Spleen (tissue), 7 donors: ENCODE measurements at regions not wholly inside any gene's neighbourhood (a gene's known extent, or its start where the extent isn't known, plus 50 kb on each side); places are given as distances from the start of the nearest gene placed in this dataset.

Experiments used
- POLR2A ChIP-seq, 3 donors: fragments of 450-650 bp; IDR thresholded peaks; one replicate each; pipeline ENCODE4 v1.5.1; 2017; ENCODE audit warnings: antibody characterized with exemption in 3 of 3, mild to moderate bottlenecking in 1 of 3
- TF ChIP-seq, protein P1 (sequence below), 11 experiments: fragments of 200-600 bp in 7 of 11; fragments of 450-650 bp in 4 of 11; sonication (generic) in 4 of 11; IDR thresholded peaks in 8 of 11; conservative IDR thresholded peaks in 3 of 11; 1 replicate in 7 of 11; 2 replicates in 4 of 11; pipeline versions ENCODE4 v1.4.0 to v1.8.0; 2016 to 2021; ENCODE audit warnings: antibody characterized with exemption in 11 of 11, inconsistent platforms in 4 of 11, mild to moderate bottlenecking in 1 of 11
- donor health status: DM: no; HTN: no; CAD: no; lungs with moderate emphysema.
- donor health status: DM: no; HTN: no; CAD: no.
- donor health status: DM: no; HTN: no; CAD: no.

- TF ChIP-seq POLR2A (IDR thresholded peaks at IDR 0.05), result no peak
- TF ChIP-seq, protein P1, sequence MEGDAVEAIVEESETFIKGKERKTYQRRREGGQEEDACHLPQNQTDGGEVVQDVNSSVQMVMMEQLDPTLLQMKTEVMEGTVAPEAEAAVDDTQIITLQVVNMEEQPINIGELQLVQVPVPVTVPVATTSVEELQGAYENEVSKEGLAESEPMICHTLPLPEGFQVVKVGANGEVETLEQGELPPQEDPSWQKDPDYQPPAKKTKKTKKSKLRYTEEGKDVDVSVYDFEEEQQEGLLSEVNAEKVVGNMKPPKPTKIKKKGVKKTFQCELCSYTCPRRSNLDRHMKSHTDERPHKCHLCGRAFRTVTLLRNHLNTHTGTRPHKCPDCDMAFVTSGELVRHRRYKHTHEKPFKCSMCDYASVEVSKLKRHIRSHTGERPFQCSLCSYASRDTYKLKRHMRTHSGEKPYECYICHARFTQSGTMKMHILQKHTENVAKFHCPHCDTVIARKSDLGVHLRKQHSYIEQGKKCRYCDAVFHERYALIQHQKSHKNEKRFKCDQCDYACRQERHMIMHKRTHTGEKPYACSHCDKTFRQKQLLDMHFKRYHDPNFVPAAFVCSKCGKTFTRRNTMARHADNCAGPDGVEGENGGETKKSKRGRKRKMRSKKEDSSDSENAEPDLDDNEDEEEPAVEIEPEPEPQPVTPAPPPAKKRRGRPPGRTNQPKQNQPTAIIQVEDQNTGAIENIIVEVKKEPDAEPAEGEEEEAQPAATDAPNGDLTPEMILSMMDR (IDR thresholded peaks at IDR 0.05 in 8 of 11, conservative IDR thresholded peaks at IDR 0.05 in 3 of 11), result no peak
Measured at GRCh38 chr5:62707131-62707530, 128.5 kb downstream of the LRRC70 start.
